ENCODE measurements at regions not wholly inside any gene's neighbourhood (a gene's known extent, or its start where the extent isn't known, plus 50 kb on each side); places are given as distances from the start of the nearest gene placed in this dataset.

- H3K4me3 ChIP-seq (ENCODE audit: low read depth in 2 of 2, low read length in 2 of 2) = no peak overlapping the region
- ChIA-PET CTCF (no interaction called here), POLR2A (no interaction called here)
- BruUV-seq (replicated peaks) = no TSS peak
- ATAC-seq (no peak), DNase-seq (ENCODE audit: low read depth, low spot score) (no peak)
- H3K36me3 ChIP-seq (ENCODE audit: control insufficient read depth, insufficient read depth, low read length) = no peaks in the 10 kb centered on the region
- H3K9me3 ChIP-seq (ENCODE audit: control insufficient read depth, insufficient read depth, low read depth, low read length) = no peaks in the 10 kb centered on the region
- intact Hi-C loops (cut with micrococcal nuclease; ENCODE audit: unreplicated experiment) (no loop called here), in situ Hi-C loops (cut with HindIII; ENCODE audit: low pct_unique_long_range_greater_than_20kb, low sequenced_read_pairs) (no loop called here)
- TF ChIP-seq, protein P1, sequence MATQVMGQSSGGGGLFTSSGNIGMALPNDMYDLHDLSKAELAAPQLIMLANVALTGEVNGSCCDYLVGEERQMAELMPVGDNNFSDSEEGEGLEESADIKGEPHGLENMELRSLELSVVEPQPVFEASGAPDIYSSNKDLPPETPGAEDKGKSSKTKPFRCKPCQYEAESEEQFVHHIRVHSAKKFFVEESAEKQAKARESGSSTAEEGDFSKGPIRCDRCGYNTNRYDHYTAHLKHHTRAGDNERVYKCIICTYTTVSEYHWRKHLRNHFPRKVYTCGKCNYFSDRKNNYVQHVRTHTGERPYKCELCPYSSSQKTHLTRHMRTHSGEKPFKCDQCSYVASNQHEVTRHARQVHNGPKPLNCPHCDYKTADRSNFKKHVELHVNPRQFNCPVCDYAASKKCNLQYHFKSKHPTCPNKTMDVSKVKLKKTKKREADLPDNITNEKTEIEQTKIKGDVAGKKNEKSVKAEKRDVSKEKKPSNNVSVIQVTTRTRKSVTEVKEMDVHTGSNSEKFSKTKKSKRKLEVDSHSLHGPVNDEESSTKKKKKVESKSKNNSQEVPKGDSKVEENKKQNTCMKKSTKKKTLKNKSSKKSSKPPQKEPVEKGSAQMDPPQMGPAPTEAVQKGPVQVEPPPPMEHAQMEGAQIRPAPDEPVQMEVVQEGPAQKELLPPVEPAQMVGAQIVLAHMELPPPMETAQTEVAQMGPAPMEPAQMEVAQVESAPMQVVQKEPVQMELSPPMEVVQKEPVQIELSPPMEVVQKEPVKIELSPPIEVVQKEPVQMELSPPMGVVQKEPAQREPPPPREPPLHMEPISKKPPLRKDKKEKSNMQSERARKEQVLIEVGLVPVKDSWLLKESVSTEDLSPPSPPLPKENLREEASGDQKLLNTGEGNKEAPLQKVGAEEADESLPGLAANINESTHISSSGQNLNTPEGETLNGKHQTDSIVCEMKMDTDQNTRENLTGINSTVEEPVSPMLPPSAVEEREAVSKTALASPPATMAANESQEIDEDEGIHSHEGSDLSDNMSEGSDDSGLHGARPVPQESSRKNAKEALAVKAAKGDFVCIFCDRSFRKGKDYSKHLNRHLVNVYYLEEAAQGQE (IDR thresholded peaks at IDR 0.05; ENCODE audit: insufficient read depth in 1 of 2, low read depth in 2 of 2, low read length in 1 of 2) = no peak
- TF ChIP-seq POLR2AphosphoS5 (IDR thresholded peaks at IDR 0.05; ENCODE audit: low read depth, low read length) (no peak), TCF7L2 (IDR thresholded peaks at IDR 0.05; ENCODE audit: low read depth, low read length) (no peak), CTCF (IDR thresholded peaks at IDR 0.05) (no peak), SIN3A (IDR thresholded peaks at IDR 0.05; ENCODE audit: borderline replicate concordance, insufficient read depth, low read depth, low read length) (no peak)
- no peaks in the 10 kb centered on the region for H3K27me3 ChIP-seq (ENCODE audit: control insufficient read depth, insufficient read depth, low read length)
- H3K4me1 ChIP-seq (ENCODE audit: control insufficient read depth, insufficient read depth, low read length) = no peaks in the 10 kb centered on the region
- no peak overlapping the region for H3K27ac ChIP-seq (ENCODE audit: low read length)
These were observed 443.8 kb upstream of the CYLC2 start for GRCh38 chr9:102551346-102551745.

GRCh38 chr9:102550886-102551285 lies 444.2 kb upstream of the CYLC2 start:
- in situ Hi-C loops (cut with HindIII; ENCODE audit: low pct_unique_long_range_greater_than_20kb, low sequenced_read_pairs) = no loop called here
- CTCF ChIA-PET = no interaction called here
- DNase-seq (ENCODE audit: low read depth, low spot score) (no peak), ATAC-seq (no peak)
- no peak for TF ChIP-seq POLR2AphosphoS5 (IDR thresholded peaks at IDR 0.05; ENCODE audit: low read depth, low read length)
- TF ChIP-seq TCF7L2 (IDR thresholded peaks at IDR 0.05; ENCODE audit: low read depth, low read length) = no peak
- no peak for TF ChIP-seq SIN3A (IDR thresholded peaks at IDR 0.05; ENCODE audit: borderline replicate concordance, insufficient read depth, low read depth, low read length)
- TF ChIP-seq, protein P1 (IDR thresholded peaks at IDR 0.05; ENCODE audit: insufficient read depth in 1 of 2, low read depth in 2 of 2, low read length in 1 of 2) = no peak
- no peaks in the 10 kb centered on the region for H3K4me1 ChIP-seq (ENCODE audit: control insufficient read depth, insufficient read depth, low read length)
- H3K27me3 ChIP-seq (ENCODE audit: control insufficient read depth, insufficient read depth, low read length) = no peaks in the 10 kb centered on the region
- POLR2A ChIA-PET = no interaction called here
- no TSS peak for BruUV-seq (replicated peaks)
- no peak overlapping the region for H3K27ac ChIP-seq (ENCODE audit: low read length)
- H3K9me3 ChIP-seq (ENCODE audit: control insufficient read depth, insufficient read depth, low read depth, low read length) = no peaks in the 10 kb centered on the region
- intact Hi-C loops (cut with micrococcal nuclease; ENCODE audit: unreplicated experiment) = no loop called here
- no peak overlapping the region for H3K4me3 ChIP-seq (ENCODE audit: low read depth in 2 of 2, low read length in 2 of 2)
- H3K36me3 ChIP-seq (ENCODE audit: control insufficient read depth, insufficient read depth, low read length) = no peaks in the 10 kb centered on the region
